PFSK-1 (cell line): ENCODE measurements at regions not wholly inside any gene's neighbourhood (a gene's known extent, or its start where the extent isn't known, plus 50 kb on each side); places are given as distances from the start of the nearest gene placed in this dataset.

Experiments used
- FOXP2 ChIP-seq: optimal IDR thresholded peaks from 2 replicates; pipeline ENCODE3; 2011; ENCODE audit warnings: borderline replicate concordance, control low read depth, inconsistent platforms; ENCODE audit not compliant: insufficient read depth; ENCODE audit errors: extremely low read length, extremely low read depth
- POLR2AphosphoS5 ChIP-seq: IDR thresholded peaks from 2 replicates; pipeline ENCODE4 v1.6.1; 2012; ENCODE audit warnings: low read depth, mild to moderate bottlenecking, control low read depth, low read length, moderate library complexity
- SIN3A ChIP-seq: IDR thresholded peaks from 2 replicates; pipeline ENCODE4 v1.6.1; 2012; ENCODE audit warnings: mild to moderate bottlenecking, low read length, moderate library complexity, borderline replicate concordance; ENCODE audit not compliant: insufficient read depth
- TAF1 ChIP-seq: IDR thresholded peaks from 2 replicates; pipeline ENCODE4 v1.6.1; 2012; ENCODE audit warnings: low read length, control low read depth, borderline replicate concordance; ENCODE audit not compliant: insufficient read depth
- TF ChIP-seq, protein P1 (sequence below), 2 experiments: IDR thresholded peaks; 2 replicates each; pipeline versions ENCODE4 v1.6.1 to v1.8.0; 2011 to 2012; ENCODE audit warnings: low read depth in 2 of 2, low read length in 2 of 2, control low read depth in 1 of 2, inconsistent platforms in 1 of 2, mild to moderate bottlenecking in 1 of 2, moderate library complexity in 1 of 2; ENCODE audit not compliant: insufficient read depth in 1 of 2

DNA sequence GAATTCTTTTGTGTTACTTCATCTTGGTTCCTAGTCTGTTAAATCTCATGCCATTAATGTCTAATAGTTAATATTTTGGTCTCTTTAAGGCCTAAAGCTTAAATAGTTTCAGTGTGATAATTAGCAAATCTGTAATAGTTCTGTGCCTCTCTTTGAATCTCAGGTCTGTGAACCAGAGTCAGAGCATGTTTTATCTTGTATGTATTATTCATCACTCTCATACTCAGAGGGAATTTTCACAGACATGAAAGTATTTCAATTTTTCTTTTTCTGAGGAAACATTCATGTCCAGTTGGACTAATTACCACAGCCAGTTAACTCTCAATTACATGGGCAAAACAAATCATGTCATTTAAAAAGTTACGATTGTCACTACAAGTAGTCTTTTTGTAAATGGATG is 931.9 kb upstream of the SLC39A10 start:
- TF ChIP-seq POLR2AphosphoS5 (no peak), FOXP2 (no peak), TAF1 (no peak), SIN3A (no peak)
- TF ChIP-seq, protein P1, sequence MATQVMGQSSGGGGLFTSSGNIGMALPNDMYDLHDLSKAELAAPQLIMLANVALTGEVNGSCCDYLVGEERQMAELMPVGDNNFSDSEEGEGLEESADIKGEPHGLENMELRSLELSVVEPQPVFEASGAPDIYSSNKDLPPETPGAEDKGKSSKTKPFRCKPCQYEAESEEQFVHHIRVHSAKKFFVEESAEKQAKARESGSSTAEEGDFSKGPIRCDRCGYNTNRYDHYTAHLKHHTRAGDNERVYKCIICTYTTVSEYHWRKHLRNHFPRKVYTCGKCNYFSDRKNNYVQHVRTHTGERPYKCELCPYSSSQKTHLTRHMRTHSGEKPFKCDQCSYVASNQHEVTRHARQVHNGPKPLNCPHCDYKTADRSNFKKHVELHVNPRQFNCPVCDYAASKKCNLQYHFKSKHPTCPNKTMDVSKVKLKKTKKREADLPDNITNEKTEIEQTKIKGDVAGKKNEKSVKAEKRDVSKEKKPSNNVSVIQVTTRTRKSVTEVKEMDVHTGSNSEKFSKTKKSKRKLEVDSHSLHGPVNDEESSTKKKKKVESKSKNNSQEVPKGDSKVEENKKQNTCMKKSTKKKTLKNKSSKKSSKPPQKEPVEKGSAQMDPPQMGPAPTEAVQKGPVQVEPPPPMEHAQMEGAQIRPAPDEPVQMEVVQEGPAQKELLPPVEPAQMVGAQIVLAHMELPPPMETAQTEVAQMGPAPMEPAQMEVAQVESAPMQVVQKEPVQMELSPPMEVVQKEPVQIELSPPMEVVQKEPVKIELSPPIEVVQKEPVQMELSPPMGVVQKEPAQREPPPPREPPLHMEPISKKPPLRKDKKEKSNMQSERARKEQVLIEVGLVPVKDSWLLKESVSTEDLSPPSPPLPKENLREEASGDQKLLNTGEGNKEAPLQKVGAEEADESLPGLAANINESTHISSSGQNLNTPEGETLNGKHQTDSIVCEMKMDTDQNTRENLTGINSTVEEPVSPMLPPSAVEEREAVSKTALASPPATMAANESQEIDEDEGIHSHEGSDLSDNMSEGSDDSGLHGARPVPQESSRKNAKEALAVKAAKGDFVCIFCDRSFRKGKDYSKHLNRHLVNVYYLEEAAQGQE (IDR thresholded peaks at IDR 0.05; ENCODE audit: insufficient read depth in 1 of 2, low read depth in 2 of 2, low read length in 2 of 2), result no peak

DNA sequence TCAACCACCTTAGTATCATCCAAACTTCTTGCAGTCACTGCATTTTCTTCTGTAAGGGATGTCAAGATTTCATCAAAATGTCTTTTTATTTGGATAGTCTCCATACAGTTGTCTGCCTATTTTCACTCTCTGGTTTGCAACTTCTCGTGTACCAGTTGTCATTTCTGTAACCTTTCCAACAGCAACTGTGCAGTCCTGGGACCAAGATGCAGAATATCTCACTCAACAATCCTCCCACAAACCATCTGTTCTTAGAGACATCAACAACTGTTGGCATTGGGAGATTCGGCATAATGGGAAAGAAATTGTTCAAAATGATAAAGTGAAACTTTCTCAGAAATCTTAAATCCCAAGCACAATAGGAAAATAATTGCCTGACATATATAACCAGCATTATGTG is 933.6 kb upstream of the SLC39A10 start:
- TF ChIP-seq TAF1 (no peak), FOXP2 (no peak), SIN3A (no peak), POLR2AphosphoS5 (no peak)
- TF ChIP-seq, protein P1 (IDR thresholded peaks at IDR 0.05; ENCODE audit: insufficient read depth in 1 of 2, low read depth in 2 of 2, low read length in 2 of 2), result no peak

DNA sequence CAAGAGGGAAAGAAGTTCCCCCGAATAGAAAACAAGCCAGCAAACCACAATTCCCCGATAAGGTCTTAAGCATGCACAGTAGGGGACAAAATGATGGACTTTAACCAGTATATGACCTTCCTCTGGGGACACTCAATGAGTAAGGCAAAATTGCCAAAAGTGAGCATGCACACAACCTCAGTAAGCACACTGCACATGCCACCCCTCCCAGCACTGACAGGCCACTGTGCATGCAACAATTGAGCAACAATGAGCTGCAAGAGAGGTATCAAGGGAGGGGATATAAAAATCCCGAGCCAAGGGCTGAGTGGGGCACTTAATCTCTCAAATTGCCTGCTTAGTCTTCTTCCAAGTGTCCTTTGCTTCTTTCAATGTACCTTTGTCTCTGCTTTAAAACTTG is 935.8 kb upstream of the SLC39A10 start:
- TF ChIP-seq FOXP2 (no peak), TAF1 (no peak), POLR2AphosphoS5 (no peak), SIN3A (no peak)
- TF ChIP-seq, protein P1 (IDR thresholded peaks at IDR 0.05; ENCODE audit: insufficient read depth in 1 of 2, low read depth in 2 of 2, low read length in 2 of 2), result no peak

DNA sequence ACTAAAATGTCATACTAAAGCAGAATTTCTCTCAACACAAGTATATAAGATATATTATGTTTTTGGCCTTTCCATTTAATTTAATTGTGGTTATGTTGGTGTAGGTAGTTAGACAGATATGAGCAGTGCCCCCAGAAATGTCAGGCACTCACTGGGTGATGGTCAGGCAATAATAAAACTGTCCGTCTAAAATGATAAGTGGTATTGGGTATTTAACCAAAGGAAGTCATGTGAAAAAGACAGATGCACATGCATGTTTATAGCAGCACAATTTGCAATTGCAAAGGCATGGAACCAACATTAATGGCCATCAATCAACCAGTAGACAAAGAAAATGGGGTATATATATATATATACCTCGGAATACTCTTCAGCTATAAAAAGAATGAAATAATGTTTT is 936.6 kb upstream of the SLC39A10 start:
- TF ChIP-seq, protein P1 (IDR thresholded peaks at IDR 0.05; ENCODE audit: insufficient read depth in 1 of 2, low read depth in 2 of 2, low read length in 2 of 2), result no peak
- TF ChIP-seq POLR2AphosphoS5 (no peak), TAF1 (no peak), FOXP2 (no peak), SIN3A (no peak)

DNA sequence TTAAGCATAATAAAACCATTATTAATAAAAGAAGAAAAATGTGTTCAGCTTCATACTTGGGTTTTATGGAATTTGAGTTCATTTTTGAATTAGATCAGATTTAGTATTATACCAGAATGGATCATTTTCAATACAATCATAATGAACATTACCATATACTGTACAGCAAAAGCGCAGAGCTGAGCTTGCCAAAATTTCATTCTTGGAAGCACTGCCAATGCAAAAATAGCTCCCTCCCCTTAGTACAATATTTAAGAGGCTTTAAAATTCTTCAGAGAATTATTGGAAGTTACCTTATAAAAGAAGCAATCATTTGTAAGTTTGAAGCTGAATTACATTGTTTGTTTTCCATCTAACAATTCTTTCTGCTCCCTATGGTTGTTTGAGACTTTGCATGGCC is 938.1 kb upstream of the SLC39A10 start:
- TF ChIP-seq POLR2AphosphoS5 (no peak), TAF1 (no peak), SIN3A (no peak), FOXP2 (no peak)
- TF ChIP-seq, protein P1 (IDR thresholded peaks at IDR 0.05; ENCODE audit: insufficient read depth in 1 of 2, low read depth in 2 of 2, low read length in 2 of 2), result no peak
